Stimulated activated CD8-positive, alpha-beta memory T cell treated with anti-CD3 and anti-CD28 coated beads, Interleukin-7, amount 100 ng/mL, for 24 hours (primary cell): ENCODE measurements at regions not wholly inside any gene's neighbourhood (a gene's known extent, or its start where the extent isn't known, plus 50 kb on each side); places are given as distances from the start of the nearest gene placed in this dataset.
"Not testable (repeated sequence)": the region's sequence is repeated elsewhere in the genome, so short reads cannot be mapped to it uniquely, and the experiment has no call there.

Source experiments
- DNase-seq: peaks from one replicate; pipeline ENCODE4 v3.0.0-alpha.2; 2020; ENCODE audit warnings: low read depth

DNA sequence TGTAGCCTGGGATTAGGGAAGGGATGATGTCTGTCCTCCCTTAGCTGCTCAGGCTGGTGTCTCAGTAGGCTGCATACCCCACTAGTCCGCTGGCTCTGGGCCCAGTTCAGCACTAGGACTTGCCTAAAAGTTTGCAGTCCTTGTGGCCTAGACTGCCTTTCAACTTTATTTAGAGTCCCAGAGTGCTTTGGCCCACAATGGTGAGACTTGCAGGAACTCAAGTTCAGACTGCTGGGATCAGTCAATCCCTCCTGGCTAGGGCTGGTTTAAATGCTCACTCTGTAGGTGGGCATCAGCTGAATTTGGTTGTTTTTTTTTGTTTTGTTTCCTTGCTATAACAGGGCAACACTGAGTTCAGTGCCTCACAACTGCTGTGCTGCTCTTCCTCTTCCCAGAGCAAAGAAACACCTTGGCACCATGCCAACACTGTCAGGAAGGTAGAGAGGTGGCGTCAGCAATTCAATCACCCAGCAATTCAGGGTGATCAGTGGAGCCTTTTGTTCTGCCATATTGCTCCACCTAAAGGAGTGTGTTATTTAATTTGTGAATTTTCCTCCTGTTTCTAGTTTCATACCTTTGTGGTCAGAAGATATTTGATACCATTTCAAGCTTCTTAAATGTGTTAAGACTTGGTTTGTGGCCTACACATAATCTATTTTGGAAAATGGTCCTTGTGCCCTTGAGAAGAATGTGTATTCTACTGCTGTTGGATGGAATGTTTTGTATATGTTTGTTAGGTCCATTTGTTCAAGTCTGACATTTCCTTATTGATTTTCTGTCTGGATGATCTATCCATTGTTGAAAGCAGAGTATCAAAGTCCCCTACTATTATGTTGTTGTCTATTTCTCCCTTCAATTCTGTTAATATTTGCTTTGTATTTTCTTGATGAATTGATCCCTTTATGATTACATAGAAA lies 284.0 kb upstream of the PMFBP1 start:
- no peak for DNase-seq

DNA sequence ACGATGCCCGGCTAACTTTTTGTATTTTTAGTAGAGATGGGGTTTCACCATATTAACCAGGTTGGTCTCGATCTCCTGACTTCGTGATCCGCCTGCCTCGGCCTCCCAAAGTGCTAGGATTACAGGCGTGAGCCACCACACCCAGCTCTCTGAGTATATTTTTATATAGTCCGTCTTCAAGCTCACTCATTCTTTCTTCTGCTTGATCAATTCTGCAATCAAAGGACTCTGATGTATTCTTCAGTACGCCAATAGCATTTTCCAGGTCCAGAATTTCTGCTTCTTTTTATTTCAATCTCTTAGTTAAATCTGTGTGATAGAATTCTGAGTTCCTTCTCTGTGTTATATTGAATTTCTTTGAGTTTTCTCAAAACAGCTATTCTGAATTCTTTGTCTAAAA lies 281.9 kb upstream of the PMFBP1 start:
- not testable (repeated sequence) for DNase-seq

DNA sequence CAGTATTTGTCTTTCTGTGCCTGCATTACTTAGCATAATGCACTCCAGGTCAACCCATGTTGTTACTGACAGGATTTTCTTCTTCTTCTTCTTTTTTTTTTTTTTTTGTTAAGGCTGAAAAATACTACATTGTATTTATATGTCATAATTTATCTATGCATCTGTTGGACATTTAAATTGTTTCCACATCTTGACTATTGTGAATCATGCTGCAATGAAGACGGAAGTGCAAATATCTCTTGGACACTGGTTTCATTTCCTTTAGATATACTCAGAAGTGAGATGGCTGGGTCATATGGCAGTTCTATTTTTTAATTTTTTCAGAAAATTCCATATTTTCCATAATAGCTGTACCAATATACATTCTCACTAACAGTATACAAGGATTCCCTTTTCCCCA lies 272.7 kb upstream of the PMFBP1 start:
- no peak for DNase-seq

DNA sequence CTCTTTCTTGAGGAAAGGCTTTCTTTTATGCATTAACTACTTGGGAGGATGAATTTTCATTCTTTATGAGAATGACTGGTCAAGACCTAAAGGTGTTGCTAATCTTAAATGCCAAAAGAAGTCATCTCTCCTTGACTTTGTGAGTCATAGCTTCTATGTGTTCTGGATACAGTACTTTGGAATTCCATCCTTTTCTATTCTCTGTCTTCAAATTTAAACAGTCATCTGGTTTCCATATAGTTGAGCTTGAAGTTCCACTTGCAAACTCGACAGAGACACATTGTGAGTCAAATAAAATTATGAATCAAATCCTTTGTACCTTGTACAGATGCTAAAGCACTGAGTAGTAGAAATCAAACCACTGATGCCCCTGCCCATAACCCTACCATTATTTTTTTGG lies 271.9 kb upstream of the PMFBP1 start:
- DNase-seq, result no peak

DNA sequence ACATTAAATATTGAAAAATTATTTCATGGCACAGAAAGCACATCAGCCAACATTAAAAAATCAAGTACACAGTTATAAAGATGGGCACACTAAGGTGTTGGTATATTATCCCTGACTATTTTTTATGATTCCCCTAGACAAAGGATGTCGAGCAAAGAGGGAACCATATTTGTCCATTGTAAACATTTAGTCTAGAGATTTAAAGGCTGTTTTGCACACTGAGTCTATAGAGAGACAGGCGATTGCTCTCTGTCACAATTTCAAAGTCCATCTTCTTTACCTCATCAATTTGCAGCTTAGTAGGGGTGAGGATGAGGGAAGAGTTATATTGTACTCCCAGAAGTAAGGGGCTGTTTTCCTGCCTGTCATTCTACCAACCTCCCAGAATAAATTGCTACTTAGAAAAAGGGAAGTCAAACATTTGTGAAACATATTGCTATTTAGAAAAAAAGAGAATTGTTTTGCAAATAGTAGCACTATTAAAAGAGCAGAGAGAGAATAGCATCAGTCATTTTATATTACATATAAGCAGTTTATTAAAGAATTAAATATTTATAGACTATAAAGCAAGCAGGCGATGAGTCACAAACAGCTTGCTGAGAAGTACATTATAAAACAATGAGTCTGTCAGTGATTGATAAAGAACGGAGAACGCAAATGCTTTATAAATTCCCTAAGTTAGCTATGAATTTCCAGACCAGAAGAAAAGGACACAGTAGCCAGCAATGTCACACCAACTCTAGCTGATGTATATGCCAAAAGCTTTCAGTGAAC lies 270.6 kb upstream of the PMFBP1 start:
- DNase-seq, result no peak

DNA sequence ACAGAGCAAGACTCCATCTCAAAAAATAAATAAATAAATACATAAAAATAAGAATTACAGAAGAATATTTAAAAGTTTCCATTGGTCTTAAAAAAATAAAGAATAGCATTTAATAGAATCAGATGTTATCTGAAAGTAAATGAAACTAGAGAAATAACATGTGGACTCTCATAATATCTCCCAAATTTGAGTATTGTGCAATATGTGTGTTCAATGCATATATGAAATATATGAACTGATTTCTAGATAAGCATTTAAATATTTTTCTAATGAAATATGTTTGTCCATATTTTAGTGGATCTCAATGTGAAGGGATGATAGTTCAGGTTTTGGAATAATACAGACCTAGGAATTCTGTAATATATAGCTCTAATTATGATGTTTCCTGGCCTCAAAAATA lies 265.9 kb upstream of the PMFBP1 start:
- no peak for DNase-seq

DNA sequence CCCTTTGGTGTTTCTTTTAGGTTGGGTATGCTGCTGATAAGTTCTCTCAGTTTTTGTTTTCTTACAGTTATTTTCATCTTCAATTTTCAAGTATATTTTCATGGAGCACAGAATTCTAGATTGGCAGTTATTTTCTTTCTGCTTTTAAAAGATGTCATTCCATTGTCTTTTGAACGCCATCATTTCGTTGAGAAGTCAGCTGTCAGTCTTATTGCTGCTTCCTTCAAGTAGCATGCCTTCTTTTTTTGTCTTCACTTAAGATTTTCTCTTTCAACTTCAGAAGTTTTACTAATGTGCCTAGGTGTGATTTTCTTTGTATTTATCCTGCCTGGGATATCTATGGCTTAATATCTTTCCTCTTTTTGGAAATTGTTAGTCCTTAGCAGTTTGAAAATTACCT lies 262.2 kb upstream of the PMFBP1 start:
- no peak for DNase-seq

DNA sequence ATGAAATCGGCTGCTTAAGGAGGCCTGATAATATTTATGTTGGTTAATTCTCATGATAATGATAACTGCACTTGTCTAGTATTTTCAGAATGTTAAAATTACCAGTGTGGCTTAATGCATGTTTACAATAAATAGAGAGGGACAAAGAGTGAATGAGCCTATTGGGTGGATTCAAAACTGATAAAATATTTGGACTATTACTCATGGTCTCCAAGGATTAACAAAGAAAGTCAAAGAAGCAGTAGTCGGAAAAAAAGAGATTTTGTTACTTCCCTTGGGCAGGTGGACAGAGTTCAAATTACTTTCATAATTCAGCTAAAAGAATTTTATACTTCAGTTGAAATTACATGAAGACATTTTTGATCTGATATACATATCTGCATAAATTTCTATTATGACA lies 258.2 kb upstream of the PMFBP1 start:
- DNase-seq, result no peak

DNA sequence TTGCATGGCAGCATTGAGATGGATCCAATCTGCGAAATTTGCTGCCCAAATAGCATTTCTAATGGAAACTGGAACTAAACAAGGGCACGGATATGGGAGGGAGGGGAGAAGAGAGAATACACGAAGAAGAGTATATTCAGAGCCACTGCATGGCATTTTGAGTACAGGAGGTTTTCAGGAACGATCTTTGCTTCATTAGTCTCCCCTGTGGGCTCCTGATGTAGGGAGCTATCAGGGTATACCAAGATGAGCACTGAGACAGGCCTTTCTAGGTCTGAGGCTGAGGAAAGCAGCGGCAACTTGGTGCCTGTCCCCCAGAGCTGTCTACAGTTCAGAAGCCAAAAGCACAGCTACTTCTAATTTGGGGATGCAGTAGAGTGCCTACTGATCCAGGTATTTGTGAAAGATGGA lies 257.7 kb upstream of the PMFBP1 start:
- no peak for DNase-seq

DNA sequence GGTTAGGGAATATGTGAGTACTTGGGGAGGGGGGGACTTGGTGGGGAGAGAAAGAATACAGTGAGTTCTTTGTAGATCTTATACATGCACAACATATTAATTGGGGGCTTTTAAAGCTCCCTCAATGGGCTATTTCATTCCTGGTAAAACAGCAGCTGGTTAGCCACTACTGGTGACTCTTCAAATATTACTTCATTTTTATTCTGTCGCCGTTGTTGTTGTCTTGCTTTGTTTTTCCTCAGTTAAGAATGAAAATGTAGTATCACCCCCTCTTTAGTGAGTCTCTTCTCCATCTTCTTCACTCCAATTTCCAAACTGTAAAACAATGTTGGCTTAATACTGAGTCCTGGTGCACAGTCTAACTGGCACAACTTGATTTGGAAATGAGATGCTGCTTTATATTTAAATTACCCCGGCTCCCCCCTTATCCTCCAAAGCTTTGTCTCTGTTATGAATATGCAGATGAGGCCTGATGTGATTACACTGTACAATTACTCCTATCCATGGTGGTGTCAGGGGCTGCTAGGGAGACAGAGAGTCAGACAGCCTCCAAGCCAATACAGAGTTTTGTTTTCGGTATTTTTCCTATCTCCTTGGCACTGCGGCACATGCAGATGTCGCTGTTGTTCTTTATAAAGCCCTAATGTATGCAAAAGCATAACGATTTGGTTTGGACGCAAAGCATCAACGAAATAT lies 256.9 kb upstream of the PMFBP1 start:
- DNase-seq, result no peak

DNA sequence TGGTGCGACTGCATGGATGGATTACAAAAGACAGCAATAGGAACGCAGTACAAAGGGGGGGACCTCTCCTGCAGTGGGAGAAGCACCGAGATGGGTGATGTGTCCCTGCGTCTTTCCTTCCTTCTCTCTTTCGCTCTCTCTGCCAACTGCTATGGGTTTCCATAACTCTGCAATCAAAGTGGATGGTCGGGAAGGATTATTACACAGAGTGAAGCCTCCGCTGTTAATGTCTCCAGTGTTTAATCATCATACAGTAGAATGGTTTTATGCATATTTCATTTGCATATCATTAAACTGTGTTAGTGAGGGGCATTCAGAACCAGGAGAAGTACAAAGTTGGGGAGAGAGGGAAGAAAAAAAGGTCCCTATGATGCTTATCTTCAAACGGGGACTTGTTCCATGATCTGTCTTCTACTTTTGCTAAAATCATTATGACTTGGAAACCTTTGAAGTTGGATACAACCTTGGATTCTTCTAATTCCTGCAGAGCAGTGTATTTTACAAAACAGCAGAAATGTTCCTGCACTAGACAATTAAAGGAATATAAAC lies 255.9 kb upstream of the PMFBP1 start:
- no peak for DNase-seq

DNA sequence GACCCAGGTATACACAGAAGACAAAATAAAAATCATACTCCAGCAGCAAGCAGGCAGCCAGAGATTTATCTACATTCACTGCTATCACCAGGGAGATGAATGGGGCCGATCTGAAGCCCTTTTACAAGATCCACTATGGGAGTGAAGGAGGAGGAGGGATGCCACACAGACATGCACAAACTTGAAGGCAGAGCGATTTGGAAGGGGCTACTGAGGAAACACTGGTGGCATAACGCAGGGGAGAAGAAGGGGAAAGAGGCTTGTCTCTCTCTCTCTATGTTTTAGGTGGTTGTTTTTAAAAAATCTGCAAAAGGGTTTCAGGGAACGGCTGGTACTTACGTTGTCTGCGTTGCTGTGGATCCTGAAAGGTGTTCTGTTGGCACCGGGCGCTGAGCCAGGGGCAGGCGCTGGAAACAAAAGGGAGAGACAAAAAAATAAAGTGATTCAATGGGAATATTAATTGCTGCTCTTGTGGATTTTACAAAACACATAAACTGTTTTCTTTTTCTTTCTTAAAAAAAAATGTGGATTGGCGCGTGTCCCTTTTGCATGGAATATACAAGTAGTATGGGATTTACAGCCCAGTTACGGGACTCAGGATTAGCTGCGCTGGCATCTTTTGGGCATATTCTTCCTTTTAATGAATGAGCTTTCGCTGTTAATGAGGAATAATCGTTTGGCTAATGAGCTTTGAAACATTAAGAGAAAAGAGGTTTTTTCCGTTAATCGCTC lies 255.3 kb upstream of the PMFBP1 start:
- no peak for DNase-seq

DNA sequence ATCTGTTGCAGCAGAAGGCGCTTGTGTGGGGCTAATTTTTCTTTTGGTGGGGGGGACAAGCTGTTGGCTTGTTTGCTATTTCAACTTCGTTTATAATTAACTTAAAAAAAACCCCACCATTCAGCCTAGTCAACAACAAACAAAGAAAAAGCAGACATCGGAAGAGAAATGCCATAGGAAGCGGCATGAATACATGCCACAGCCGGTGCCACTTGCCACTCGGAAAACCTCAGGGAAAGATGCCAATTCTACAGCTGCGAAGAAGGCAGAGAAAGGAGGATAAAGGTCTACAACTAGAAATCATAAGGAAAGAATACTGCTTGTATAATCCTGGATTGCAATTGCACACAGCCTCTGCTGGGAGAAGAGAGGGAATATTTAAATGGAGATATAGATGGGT lies 254.4 kb upstream of the PMFBP1 start:
- no peak for DNase-seq

DNA sequence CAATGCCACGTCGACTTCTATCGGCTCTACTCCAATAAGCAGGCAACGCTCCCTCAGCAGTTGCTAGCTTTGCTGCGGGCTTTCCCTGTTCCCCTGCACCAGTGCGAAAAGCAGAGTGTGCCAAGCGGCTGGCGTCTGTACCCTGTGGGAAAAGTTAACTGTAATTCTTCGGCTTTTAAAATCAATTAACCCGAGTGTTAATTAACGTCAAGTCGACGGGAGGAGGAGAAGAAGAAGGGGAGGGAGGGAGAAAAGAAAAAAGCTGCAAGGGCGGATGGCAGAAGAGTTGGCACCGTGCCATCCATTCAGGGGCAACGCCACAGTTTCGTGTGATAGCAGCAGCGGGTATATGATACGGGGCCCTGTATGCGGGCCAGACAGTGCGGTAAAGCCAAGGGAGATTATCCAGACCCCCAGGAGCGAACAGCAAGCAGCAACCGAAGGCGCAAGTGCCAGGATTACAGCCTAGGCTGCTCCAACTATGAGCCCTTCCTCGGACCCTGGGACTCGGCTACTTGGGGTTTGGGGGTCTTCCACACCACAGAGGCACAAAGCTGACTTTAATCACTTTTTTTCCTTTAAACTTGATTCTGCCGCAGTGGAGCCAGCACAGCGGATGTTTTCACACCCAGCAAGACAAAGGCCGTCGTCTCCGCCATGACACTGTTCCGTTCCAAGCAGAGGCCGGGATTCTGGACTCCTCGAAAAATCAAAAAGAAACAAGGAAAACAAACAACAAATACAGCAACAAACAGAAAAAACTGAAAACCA lies 253.8 kb upstream of the PMFBP1 start:
- DNase-seq, result no peak

DNA sequence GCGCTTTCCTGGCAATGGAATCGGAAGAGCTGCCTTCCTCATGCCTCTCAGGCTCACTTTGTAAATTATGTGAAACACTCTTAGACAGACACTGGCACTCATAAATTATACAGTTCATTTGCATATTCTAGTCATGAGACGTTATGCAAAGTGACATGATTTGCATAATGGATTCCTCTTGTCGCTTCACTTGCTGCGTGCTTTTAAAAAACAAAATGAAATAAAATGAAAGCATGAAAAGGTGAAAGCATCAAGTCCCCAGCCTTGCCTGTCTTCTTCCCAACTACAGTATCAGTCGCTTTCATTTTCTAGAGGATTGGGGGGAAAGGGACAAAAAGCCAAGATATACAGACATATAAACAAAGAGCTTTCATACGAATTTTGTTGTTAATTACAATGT lies 252.8 kb upstream of the PMFBP1 start:
- no peak for DNase-seq

DNA sequence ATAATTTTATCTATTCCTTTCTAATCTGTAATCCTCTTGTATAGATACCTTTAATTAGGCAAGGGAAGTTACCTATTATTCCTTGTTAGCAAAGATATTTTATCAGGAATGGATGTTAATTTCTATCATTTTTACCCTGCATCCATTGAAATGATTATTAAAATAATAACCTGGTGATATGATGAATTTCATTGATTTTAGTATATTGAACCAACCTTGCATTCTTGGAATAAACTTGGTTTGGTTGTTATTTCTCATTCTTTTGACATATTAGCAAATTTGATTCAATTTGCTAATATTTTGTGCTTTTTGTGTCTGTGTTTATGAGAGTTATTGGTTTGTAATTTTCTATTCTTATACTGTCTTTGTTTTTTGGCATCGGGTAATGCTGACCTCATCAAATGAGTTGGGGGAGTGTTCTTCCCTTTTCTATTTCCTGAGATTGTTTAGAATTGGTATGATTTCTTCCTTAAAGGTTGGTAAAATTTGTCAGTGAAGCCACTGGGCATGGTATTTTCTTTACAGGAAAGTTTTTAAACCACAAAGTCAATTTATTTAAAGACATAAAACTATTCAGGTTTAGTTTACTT lies 250.4 kb upstream of the PMFBP1 start:
- no peak for DNase-seq

DNA sequence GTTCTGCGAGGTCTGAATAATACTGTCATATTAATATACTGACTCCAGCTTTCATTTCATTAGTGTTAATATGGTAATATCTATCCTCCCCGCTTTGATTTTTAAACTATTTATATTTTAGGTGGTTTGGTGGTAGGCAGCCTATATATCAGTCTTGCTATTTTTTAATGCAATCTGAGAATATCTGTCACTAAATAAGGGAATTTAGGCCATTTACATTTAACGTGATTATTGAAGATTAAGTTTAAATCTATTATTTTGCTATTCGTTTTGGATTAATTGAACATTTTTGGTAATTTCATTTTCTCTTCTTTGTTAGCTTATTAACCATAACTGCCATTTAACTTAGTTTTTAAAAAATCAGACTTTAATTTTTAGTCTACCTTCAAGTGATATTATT lies 247.7 kb upstream of the PMFBP1 start:
- DNase-seq, result no peak

DNA sequence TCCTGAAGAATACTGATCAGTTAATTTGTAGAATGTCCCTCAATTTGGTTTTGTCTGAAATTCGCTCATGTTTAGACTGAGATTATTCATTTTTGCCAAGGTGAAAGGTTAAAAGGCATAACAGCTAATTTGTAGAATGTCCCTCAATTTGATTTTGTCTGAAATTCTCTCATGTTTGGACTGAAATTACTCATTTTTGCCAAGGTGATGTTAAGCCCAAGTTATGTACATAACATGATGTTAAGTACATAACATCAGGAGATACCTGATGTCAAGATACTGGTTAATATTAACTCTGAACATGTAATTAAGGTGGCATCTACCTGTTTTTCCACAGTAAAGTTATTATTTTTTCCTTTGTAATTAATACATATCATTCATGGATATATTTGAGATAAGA lies 243.4 kb upstream of the PMFBP1 start:
- DNase-seq, result no peak

DNA sequence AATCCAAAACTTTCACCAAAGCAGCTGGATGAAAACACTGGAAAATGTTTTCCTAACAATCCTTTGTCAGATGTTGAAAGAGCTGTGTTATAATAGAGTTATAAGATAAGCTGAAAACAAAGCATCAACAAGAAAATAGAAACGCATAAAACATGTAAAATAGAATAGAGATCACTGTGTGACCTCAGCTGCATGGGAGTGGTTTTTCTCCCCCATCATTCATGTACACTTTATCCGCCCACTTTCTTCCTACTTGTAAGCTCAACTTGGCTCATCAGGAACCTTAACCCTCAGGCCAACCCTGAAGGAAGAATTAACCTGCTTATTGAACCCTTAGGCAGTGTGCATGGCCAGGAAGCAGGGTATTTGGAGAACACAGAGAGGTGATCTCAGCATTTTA lies 238.5 kb upstream of the PMFBP1 start:
- DNase-seq, result no peak

DNA sequence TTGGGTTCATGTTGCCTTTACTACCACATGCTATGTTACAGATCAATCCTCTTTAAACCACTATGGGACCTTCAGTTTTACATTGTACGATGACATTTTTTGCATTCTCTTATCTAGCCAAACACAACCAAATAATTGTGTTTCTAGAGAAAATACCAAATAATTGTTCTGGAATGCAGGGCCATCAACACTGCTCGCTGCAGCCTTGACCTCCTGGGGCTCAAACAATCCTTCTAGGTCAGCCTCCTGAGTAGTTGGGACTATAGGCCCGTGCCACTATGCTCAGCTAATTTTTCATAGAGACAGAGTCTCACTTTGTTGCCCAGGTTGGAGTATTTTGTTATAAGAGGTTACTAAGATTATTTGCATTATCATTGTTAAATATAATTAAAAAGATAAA lies 237.5 kb upstream of the PMFBP1 start:
- DNase-seq, result no peak

DNA sequence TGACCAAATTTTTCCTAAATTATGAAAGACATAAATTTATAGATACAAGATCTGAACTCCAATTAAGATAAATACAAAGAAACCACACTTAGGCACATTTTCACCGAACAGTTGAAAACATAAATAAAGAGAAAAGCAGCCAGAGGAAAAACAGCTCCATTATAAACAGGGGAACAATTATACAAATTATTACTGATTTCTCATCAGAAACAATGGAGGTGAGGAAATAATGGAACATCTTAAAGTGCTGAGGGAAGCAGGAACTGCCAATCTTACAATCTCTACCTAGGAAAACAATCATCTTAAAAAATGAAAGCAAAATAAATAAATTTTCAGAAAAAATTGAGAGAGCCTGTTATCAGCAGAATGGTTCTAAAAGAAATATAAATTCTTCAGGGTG lies 234.4 kb upstream of the PMFBP1 start:
- no peak for DNase-seq
